ENCODE measurements at regions not wholly inside any gene's neighbourhood (a gene's known extent, or its start where the extent isn't known, plus 50 kb on each side); places are given as distances from the start of the nearest gene placed in this dataset.

DNA sequence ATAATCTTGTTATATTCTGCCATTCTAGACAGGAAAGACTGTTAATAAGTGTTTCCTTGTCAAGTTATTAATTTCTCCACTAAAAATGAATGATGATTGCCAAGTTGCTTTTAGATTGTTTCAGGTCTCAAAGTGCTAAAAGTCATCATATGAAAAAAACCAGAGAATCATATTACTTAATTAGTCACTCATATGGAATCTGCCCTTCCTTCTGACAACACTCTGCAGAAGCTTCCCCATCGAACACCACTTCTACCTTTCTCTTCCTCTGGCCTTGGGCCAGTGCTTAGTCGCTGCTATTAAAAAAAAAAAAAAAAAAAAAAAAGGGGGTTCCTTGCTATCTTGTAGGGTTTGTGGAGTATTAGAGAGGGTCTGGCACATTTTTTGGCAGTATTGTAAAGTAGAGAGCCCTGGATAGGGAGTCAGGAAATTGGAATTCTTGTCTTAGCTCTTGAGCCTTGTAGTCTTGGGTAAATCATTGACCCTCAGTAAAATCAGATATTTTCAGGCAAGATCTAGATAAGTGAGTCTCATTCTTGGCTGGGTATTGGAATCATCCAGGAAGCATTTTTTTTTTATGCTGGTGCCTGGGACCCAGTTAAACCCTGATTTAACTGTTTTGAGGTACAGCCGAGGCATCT lies 141.7 kb upstream of the CCDC68 start:
- no peak overlapping the region for H3K4me3 ChIP-seq (IDR thresholded peaks at IDR 0.05; ENCODE audit: insufficient read depth, low read depth, low read length)
- H3K4me1 ChIP-seq (ENCODE audit: low read depth, poor library complexity, severe bottlenecking) = peaks cover 6% of the 10 kb centered on the region
- H3K36me3 ChIP-seq (ENCODE audit: insufficient read depth) = no peaks in the 10 kb centered on the region
- no peak overlapping the region for H3K9ac ChIP-seq
- no peaks in the 10 kb centered on the region for H3K27me3 ChIP-seq (ENCODE audit: insufficient read depth, low read depth)
- no peaks in the 10 kb centered on the region for H3K79me2 ChIP-seq (ENCODE audit: insufficient read depth, low read depth)
- no peak overlapping the region for H3K27ac ChIP-seq
- TF ChIP-seq, protein P1, sequence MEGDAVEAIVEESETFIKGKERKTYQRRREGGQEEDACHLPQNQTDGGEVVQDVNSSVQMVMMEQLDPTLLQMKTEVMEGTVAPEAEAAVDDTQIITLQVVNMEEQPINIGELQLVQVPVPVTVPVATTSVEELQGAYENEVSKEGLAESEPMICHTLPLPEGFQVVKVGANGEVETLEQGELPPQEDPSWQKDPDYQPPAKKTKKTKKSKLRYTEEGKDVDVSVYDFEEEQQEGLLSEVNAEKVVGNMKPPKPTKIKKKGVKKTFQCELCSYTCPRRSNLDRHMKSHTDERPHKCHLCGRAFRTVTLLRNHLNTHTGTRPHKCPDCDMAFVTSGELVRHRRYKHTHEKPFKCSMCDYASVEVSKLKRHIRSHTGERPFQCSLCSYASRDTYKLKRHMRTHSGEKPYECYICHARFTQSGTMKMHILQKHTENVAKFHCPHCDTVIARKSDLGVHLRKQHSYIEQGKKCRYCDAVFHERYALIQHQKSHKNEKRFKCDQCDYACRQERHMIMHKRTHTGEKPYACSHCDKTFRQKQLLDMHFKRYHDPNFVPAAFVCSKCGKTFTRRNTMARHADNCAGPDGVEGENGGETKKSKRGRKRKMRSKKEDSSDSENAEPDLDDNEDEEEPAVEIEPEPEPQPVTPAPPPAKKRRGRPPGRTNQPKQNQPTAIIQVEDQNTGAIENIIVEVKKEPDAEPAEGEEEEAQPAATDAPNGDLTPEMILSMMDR (conservative IDR thresholded peaks at IDR 0.05; ENCODE audit: low read depth, low read length) = no peak
- no peak overlapping the region for H3K4me2 ChIP-seq
- H2AFZ ChIP-seq (ENCODE audit: low read depth) = no peak overlapping the region
- no peaks in the 10 kb centered on the region for H4K20me1 ChIP-seq (ENCODE audit: insufficient read depth)

GRCh38 chr18:55097456-55098170 lies 138.4 kb upstream of the CCDC68 start:
- Histone ChIP-seq H3K4me1 (ENCODE audit: low read depth, poor library complexity, severe bottlenecking) (peaks cover 6% of the 10 kb centered on the region), H3K79me2 (ENCODE audit: insufficient read depth, low read depth) (no peaks in the 10 kb centered on the region), H3K36me3 (ENCODE audit: insufficient read depth) (no peaks in the 10 kb centered on the region), H3K9ac (no peak overlapping the region), H4K20me1 (ENCODE audit: insufficient read depth) (no peaks in the 10 kb centered on the region), H3K4me2 (no peak overlapping the region), H2AFZ (ENCODE audit: low read depth) (no peak overlapping the region), H3K4me3 (IDR thresholded peaks at IDR 0.05; ENCODE audit: insufficient read depth, low read depth, low read length) (no peak overlapping the region), H3K27ac (no peak overlapping the region), H3K27me3 (ENCODE audit: insufficient read depth, low read depth) (no peaks in the 10 kb centered on the region)
- TF ChIP-seq, protein P1 (conservative IDR thresholded peaks at IDR 0.05; ENCODE audit: low read depth, low read length) = no peak

DNA sequence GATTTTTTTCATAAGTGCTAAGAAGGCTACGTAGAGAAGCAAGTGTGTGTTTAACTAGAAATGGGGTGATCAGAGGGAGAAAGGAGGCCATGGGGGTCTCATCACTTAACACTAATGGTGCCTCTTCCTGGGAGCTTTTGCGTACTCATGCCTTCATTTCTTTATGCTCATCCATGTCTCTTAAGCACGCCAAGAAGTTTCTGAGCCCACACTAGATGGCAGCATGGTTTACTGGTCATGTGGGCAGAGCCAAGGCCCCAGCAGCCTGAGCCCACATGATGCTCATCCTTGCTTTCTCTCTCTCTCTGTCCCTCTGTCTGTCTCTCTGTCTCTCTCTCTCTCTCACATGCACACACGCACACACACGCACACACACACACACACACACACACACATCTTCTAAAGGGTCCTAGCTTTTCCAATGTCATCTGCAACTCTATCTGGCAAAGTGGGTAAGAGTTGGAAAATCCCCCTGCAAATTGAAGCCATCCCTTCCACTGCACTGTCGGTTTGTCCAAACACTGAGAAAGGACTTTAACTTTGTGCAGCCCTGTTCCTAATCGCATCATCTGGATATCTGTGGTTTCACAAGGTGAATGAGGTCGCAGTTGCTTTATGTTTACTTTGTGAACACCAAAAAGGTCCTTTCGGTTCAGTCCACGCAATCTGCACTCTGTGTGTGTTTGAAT lies 137.1 kb upstream of the CCDC68 start:
- TF ChIP-seq, protein P1 (conservative IDR thresholded peaks at IDR 0.05; ENCODE audit: low read depth, low read length) = peak; percentile 62
- H3K4me1 ChIP-seq (ENCODE audit: low read depth, poor library complexity, severe bottlenecking) = peaks cover 6% of the 10 kb centered on the region
- no peak overlapping the region for H3K9ac ChIP-seq
- H3K4me3 ChIP-seq (IDR thresholded peaks at IDR 0.05; ENCODE audit: insufficient read depth, low read depth, low read length) = no peak overlapping the region
- no peaks in the 10 kb centered on the region for H4K20me1 ChIP-seq (ENCODE audit: insufficient read depth)
- H3K27ac ChIP-seq = no peak overlapping the region
- no peaks in the 10 kb centered on the region for H3K27me3 ChIP-seq (ENCODE audit: insufficient read depth, low read depth)
- H3K79me2 ChIP-seq (ENCODE audit: insufficient read depth, low read depth) = no peaks in the 10 kb centered on the region
- H2AFZ ChIP-seq (ENCODE audit: low read depth) = peak overlapping the region; percentile 29; the same call in 1 of the 2 replicates
- H3K4me2 ChIP-seq = no peak overlapping the region
- no peaks in the 10 kb centered on the region for H3K36me3 ChIP-seq (ENCODE audit: insufficient read depth)

GRCh38 chr18:55095584-55095983 lies 136.3 kb upstream of the CCDC68 start:
- no peaks in the 10 kb centered on the region for H3K36me3 ChIP-seq (ENCODE audit: insufficient read depth)
- TF ChIP-seq, protein P1 (conservative IDR thresholded peaks at IDR 0.05; ENCODE audit: low read depth, low read length) = no peak
- no peak overlapping the region for H3K4me3 ChIP-seq (IDR thresholded peaks at IDR 0.05; ENCODE audit: insufficient read depth, low read depth, low read length)
- no peaks in the 10 kb centered on the region for H4K20me1 ChIP-seq (ENCODE audit: insufficient read depth)
- no peak overlapping the region for H2AFZ ChIP-seq (ENCODE audit: low read depth)
- no peak overlapping the region for H3K9ac ChIP-seq
- peaks cover 6% of the 10 kb centered on the region for H3K4me1 ChIP-seq (ENCODE audit: low read depth, poor library complexity, severe bottlenecking)
- H3K4me2 ChIP-seq = no peak overlapping the region
- no peaks in the 10 kb centered on the region for H3K27me3 ChIP-seq (ENCODE audit: insufficient read depth, low read depth)
- no peaks in the 10 kb centered on the region for H3K79me2 ChIP-seq (ENCODE audit: insufficient read depth, low read depth)
- no peak overlapping the region for H3K27ac ChIP-seq
